CD14-positive monocyte (primary cell): ENCODE measurements at regions not wholly inside any gene's neighbourhood (a gene's known extent, or its start where the extent isn't known, plus 50 kb on each side); places are given as distances from the start of the nearest gene placed in this dataset.

Experiments used
- DNase-seq, 3 donors: peaks; one replicate each; pipeline ENCODE4 v3.0.0-alpha.2; 2011 to 2022
- H2AFZ ChIP-seq: 2 replicates; pipeline ENCODE4 v1.6.0; 2012; ENCODE audit warnings: mild to moderate bottlenecking, low read depth, low read length, inconsistent platforms; ENCODE audit not compliant: insufficient read depth, poor library complexity, severe bottlenecking
- H3K27ac ChIP-seq, 2 donors: 1 replicate in 1 of 2; 2 replicates in 1 of 2; pipeline ENCODE4 v1.5.1; 2012 to 2013; ENCODE audit warnings: low read length in 2 of 2, control low read depth in 1 of 2, inconsistent platforms in 1 of 2, low read depth in 1 of 2, mild to moderate bottlenecking in 1 of 2
- H3K27me3 ChIP-seq, 2 donors: one replicate each; pipeline versions ENCODE4 v1.6.0 to v1.6.1; 2011 to 2013; ENCODE audit warnings: low read length in 2 of 2; ENCODE audit not compliant: control insufficient read depth in 2 of 2, insufficient read depth in 2 of 2
- H3K36me3 ChIP-seq, 2 donors: replicated peaks in 1 of 2; 1 replicate in 1 of 2; 2 replicates in 1 of 2; pipeline versions ENCODE4 v1.5.1 to v1.6.1; 2012 to 2013; ENCODE audit warnings: low read length in 2 of 2, control low read depth in 1 of 2, inconsistent platforms in 1 of 2, mild to moderate bottlenecking in 1 of 2; ENCODE audit not compliant: insufficient read depth in 2 of 2, control insufficient read depth in 1 of 2
- H3K4me1 ChIP-seq, 2 donors: 1 replicate in 1 of 2; 2 replicates in 1 of 2; pipeline versions ENCODE4 v1.5.1 to v1.6.1; 2012 to 2013; ENCODE audit warnings: low read length in 2 of 2, control low read depth in 1 of 2, inconsistent platforms in 1 of 2, mild to moderate bottlenecking in 1 of 2, moderate library complexity in 1 of 2; ENCODE audit not compliant: insufficient read depth in 2 of 2, control insufficient read depth in 1 of 2
- H3K4me2 ChIP-seq: replicated peaks from 2 replicates; pipeline ENCODE3; 2012; ENCODE audit warnings: low read length, moderate library complexity, mild to moderate bottlenecking; ENCODE audit not compliant: poor library complexity, severe bottlenecking; ENCODE audit errors: extremely low read depth
- H3K4me3 ChIP-seq, 3 experiments: fragments of 200-600 bp in 1 of 3; sonication (generic) in 1 of 3; replicated peaks in 1 of 3; 1 replicate in 2 of 3; 2 replicates in 1 of 3; pipeline ENCODE4 v1.5.1; 2011 to 2013; ENCODE audit warnings: low read length in 3 of 3, mild to moderate bottlenecking in 3 of 3, control low read depth in 2 of 3, low read depth in 2 of 3, inconsistent platforms in 1 of 3, moderate library complexity in 1 of 3
- H3K79me2 ChIP-seq: 2 replicates; pipeline ENCODE4 v1.6.0; 2012; ENCODE audit warnings: mild to moderate bottlenecking, control low read depth, inconsistent platforms, low read length, moderate library complexity; ENCODE audit not compliant: insufficient read depth
- H3K9ac ChIP-seq: 2 replicates; pipeline ENCODE4 v1.6.0; 2017; ENCODE audit warnings: low read length, mild to moderate bottlenecking; ENCODE audit not compliant: insufficient read depth, poor library complexity, severe bottlenecking
- H3K9me3 ChIP-seq, 2 donors: replicated peaks in 1 of 2; 1 replicate in 1 of 2; 2 replicates in 1 of 2; pipeline versions ENCODE4 v1.5.1 to v1.6.1; 2012 to 2013; ENCODE audit warnings: low read length in 2 of 2, control low read depth in 1 of 2; ENCODE audit not compliant: control insufficient read depth in 1 of 2, insufficient read depth in 1 of 2
- H4K20me1 ChIP-seq: 2 replicates; pipeline ENCODE4 v1.6.0; 2012; ENCODE audit warnings: mild to moderate bottlenecking, low read length, control low read depth, moderate library complexity; ENCODE audit not compliant: insufficient read depth
- H3K27ac Mint-ChIP-seq, 7 donors: one replicate each; pipeline ENCODE4 v1.8.0; 2020; ENCODE audit warnings: mild to moderate bottlenecking in 7 of 7, mixed read lengths in 7 of 7, moderate library complexity in 6 of 7, inconsistent platforms in 2 of 7
- H3K27me3 Mint-ChIP-seq, 3 donors: one replicate each; pipeline ENCODE4 v1.8.0; 2021 to 2022; ENCODE audit warnings: low read depth in 3 of 3, mild to moderate bottlenecking in 3 of 3, mixed read lengths in 3 of 3, moderate library complexity in 3 of 3, inconsistent platforms in 1 of 3
- H3K36me3 Mint-ChIP-seq, 2 donors: one replicate each; pipeline ENCODE4 v1.8.0; 2020; ENCODE audit warnings: mixed read lengths in 2 of 2, inconsistent platforms in 1 of 2, mild to moderate bottlenecking in 1 of 2
- H3K4me1 Mint-ChIP-seq: one replicate; pipeline ENCODE4 v1.8.0; 2020; ENCODE audit warnings: mild to moderate bottlenecking, mixed read lengths
- H3K4me3 Mint-ChIP-seq, 2 donors: one replicate each; pipeline ENCODE4 v1.8.0; 2020; ENCODE audit warnings: mild to moderate bottlenecking in 2 of 2, mixed read lengths in 2 of 2, moderate library complexity in 1 of 2
- H3K9me3 Mint-ChIP-seq, 7 donors: one replicate each; pipeline ENCODE4 v1.8.0; 2020 to 2022; ENCODE audit warnings: mixed read lengths in 7 of 7, mild to moderate bottlenecking in 6 of 7, moderate library complexity in 6 of 7, inconsistent platforms in 2 of 7
- WGBS: methylation state at CpG from one replicate; pipeline ENCODE4 v1.1.5; 2013; ENCODE audit warnings: missing lambda C conversion rate; ENCODE audit not compliant: insufficient coverage; 5-methylcytosine and 5-hydroxymethylcytosine counted together
- intact Hi-C, 2 donors: fragments of 100-400 bp; cut with micrococcal nuclease; formaldehyde crosslinking; loops; one replicate each; pipeline versions ENCODE4 v1.15.0 to v1.15.1; 2023
- TF ChIP-seq, protein P1 (sequence below): fragments of 200-600 bp; IDR thresholded peaks from one replicate; pipeline ENCODE4 v1.8.0; 2022; ENCODE audit warnings: antibody characterized with exemption, mild to moderate bottlenecking

DNA sequence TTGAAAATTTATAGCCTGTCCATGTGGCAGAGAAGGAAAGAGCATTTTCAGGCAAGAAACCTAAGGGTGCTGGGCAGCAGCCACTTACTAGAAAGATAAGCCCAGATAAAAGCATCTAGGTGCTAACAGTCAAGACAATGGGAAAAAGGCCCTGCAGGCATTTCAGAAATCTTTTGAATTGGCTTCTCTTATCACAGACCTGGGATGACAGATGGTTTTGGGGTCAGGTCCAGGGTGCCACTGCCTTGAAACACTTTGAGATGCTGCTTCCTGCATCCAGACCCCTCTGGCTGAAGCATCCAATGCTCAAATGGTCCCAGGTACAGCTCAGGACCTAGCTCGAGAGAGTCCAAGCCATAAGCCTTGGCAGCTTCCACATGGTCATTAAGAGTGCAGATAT is 466.5 kb downstream of the FSCB start:
- Mint-ChIP-seq H3K36me3 (no peaks in the 10 kb centered on the region), H3K27ac (no peak overlapping the region), H3K4me3 (no peak overlapping the region), H3K27me3 (no peaks in the 10 kb centered on the region), H3K9me3 (peaks cover 0 to 21% (median 9%) of the 10 kb centered on the region in 7 donors), H3K4me1 (no peaks in the 10 kb centered on the region)
- 86% methylated on average over 1 of the region's 1 CpG for WGBS
- Histone ChIP-seq H3K27ac (no peak overlapping the region), H3K4me2 (no peak overlapping the region), H3K27me3 (no peaks in the 10 kb centered on the region), H4K20me1 (no peaks in the 10 kb centered on the region), H3K79me2 (no peaks in the 10 kb centered on the region), H2AFZ (no peak overlapping the region), H3K9ac (no peak overlapping the region), H3K9me3 (peaks cover 22 to 27% of the 10 kb centered on the region in 2 donors), H3K4me1 (no peaks in the 10 kb centered on the region), H3K4me3 (no peak overlapping the region), H3K36me3 (no peaks in the 10 kb centered on the region)
- TF ChIP-seq, protein P1, sequence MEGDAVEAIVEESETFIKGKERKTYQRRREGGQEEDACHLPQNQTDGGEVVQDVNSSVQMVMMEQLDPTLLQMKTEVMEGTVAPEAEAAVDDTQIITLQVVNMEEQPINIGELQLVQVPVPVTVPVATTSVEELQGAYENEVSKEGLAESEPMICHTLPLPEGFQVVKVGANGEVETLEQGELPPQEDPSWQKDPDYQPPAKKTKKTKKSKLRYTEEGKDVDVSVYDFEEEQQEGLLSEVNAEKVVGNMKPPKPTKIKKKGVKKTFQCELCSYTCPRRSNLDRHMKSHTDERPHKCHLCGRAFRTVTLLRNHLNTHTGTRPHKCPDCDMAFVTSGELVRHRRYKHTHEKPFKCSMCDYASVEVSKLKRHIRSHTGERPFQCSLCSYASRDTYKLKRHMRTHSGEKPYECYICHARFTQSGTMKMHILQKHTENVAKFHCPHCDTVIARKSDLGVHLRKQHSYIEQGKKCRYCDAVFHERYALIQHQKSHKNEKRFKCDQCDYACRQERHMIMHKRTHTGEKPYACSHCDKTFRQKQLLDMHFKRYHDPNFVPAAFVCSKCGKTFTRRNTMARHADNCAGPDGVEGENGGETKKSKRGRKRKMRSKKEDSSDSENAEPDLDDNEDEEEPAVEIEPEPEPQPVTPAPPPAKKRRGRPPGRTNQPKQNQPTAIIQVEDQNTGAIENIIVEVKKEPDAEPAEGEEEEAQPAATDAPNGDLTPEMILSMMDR = no peak
- DNase-seq = no peak
- intact Hi-C loops = no loop called here

DNA sequence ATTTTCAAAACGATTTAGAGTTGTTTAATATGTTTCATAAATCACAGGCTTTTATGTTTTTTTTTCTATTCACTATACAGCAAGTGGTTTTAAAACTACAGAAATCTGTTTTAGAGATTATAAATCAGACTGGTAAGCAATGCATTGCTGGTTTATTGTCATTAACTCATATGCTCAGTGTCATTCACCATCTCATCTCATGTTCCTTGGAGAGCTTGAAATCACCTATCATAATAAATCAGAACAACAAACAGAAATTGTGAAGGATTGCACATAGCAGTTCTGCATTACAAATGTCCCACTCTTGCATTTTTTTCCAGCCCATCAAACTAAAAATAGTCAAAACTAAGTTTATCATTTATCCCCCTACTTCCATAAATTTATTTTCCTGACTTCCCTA is 470.8 kb downstream of the FSCB start:
- Histone ChIP-seq H3K4me1 (no peaks in the 10 kb centered on the region), H3K9me3 (peaks cover 22 to 27% of the 10 kb centered on the region in 2 donors), H3K79me2 (no peaks in the 10 kb centered on the region), H3K27me3 (no peaks in the 10 kb centered on the region), H3K36me3 (no peaks in the 10 kb centered on the region), H3K4me2 (no peak overlapping the region), H4K20me1 (no peaks in the 10 kb centered on the region), H2AFZ (no peak overlapping the region), H3K4me3 (no peak overlapping the region), H3K27ac (no peak overlapping the region), H3K9ac (no peak overlapping the region)
- H3K36me3 Mint-ChIP-seq = no peaks in the 10 kb centered on the region
- no CpG with 5 or more reads among the region's 1 CpG for WGBS
- peaks cover 0 to 17% (median 9%) of the 10 kb centered on the region in 7 donors for H3K9me3 Mint-ChIP-seq
- H3K27me3 Mint-ChIP-seq = no peaks in the 10 kb centered on the region
- TF ChIP-seq, protein P1 = no peak
- intact Hi-C loops = no loop called here
- no peak overlapping the region for H3K4me3 Mint-ChIP-seq
- no peaks in the 10 kb centered on the region for H3K4me1 Mint-ChIP-seq
- no peak overlapping the region for H3K27ac Mint-ChIP-seq
- DNase-seq = no peak
